ENCODE measurements at regions not wholly inside any gene's neighbourhood (a gene's known extent, or its start where the extent isn't known, plus 50 kb on each side); places are given as distances from the start of the nearest gene placed in this dataset.

- TF ChIP-seq EZH2 (IDR thresholded peaks at IDR 0.05; ENCODE audit: insufficient read depth, poor library complexity, severe bottlenecking) (no peak), EZH2phosphoT487 (IDR thresholded peaks at IDR 0.05; ENCODE audit: insufficient read depth, low read depth) (no peak)
These were observed 624.8 kb downstream of the MID1IP1 start for GRCh38 chrX:39426101-39426500.
